ENCODE measurements at regions not wholly inside any gene's neighbourhood (a gene's known extent, or its start where the extent isn't known, plus 50 kb on each side); places are given as distances from the start of the nearest gene placed in this dataset.

DNA sequence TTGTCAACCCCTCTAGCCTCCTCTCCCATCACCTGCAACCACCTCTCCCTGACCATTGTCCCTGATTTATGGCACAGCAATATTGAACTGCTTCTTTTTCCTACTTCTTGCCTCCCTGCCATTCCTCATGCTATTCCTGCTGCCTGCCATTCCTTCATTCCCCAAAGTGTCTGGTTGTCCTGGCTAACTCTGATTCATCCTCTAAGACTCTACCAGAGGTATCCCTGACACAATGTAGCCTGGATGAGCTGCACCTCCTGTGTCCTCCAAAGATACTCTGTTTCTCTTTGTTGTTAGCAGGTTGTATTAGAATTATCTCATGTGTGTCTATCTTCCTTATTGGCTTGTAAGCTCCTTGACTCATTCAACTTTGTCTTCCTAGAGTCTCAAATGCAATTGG, 53.5 kb upstream of the PTPN3 start:
- TF ChIP-seq NR3C1 (CRISPR knock-in tag; IDR thresholded peaks at IDR 0.05) (no peak), MTA3 (IDR thresholded peaks at IDR 0.05; ENCODE audit: borderline replicate concordance) (no peak), ZNF274 (IDR thresholded peaks at IDR 0.05; ENCODE audit: borderline replicate concordance, low read depth, low read length) (no peak), RFX5 (IDR thresholded peaks at IDR 0.05; ENCODE audit: low read depth, low read length) (no peak), HMG20B (CRISPR knock-in tag; IDR thresholded peaks at IDR 0.05) (no peak), ZNF707 (CRISPR knock-in tag; conservative IDR thresholded peaks at IDR 0.05) (no peak), POLR2AphosphoS5 (IDR thresholded peaks at IDR 0.05; ENCODE audit: control insufficient read depth, insufficient read depth, low read depth, low read length) (no peak)
- TF ChIP-seq, protein P1, sequence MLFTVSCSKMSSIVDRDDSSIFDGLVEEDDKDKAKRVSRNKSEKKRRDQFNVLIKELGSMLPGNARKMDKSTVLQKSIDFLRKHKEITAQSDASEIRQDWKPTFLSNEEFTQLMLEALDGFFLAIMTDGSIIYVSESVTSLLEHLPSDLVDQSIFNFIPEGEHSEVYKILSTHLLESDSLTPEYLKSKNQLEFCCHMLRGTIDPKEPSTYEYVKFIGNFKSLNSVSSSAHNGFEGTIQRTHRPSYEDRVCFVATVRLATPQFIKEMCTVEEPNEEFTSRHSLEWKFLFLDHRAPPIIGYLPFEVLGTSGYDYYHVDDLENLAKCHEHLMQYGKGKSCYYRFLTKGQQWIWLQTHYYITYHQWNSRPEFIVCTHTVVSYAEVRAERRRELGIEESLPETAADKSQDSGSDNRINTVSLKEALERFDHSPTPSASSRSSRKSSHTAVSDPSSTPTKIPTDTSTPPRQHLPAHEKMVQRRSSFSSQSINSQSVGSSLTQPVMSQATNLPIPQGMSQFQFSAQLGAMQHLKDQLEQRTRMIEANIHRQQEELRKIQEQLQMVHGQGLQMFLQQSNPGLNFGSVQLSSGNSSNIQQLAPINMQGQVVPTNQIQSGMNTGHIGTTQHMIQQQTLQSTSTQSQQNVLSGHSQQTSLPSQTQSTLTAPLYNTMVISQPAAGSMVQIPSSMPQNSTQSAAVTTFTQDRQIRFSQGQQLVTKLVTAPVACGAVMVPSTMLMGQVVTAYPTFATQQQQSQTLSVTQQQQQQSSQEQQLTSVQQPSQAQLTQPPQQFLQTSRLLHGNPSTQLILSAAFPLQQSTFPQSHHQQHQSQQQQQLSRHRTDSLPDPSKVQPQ (CRISPR knock-in tag; IDR thresholded peaks at IDR 0.05; ENCODE audit: borderline replicate concordance): no peak
